ENCODE measurements at regions not wholly inside any gene's neighbourhood (a gene's known extent, or its start where the extent isn't known, plus 50 kb on each side); places are given as distances from the start of the nearest gene placed in this dataset.

DNA sequence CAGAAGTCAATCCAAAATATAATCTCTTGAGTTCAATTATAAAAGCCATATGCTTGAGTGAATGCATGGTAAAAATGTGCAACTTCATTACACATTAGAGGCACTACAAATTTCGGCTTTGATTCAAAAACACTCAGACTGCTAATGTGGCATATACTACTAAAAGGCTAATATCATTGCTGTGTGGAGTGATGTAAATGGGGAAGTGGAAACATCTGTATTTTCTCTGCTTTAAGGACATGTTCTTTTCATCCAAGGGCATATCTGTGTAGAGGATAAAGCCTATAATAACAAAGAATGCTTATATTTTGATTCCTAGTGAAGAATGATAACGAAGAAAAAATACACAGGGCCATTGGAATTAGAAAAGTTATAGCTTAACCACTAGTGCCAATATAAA, 643.9 kb upstream of the ZNF608 start:
- peak; percentile 22 for DNase-seq

DNA sequence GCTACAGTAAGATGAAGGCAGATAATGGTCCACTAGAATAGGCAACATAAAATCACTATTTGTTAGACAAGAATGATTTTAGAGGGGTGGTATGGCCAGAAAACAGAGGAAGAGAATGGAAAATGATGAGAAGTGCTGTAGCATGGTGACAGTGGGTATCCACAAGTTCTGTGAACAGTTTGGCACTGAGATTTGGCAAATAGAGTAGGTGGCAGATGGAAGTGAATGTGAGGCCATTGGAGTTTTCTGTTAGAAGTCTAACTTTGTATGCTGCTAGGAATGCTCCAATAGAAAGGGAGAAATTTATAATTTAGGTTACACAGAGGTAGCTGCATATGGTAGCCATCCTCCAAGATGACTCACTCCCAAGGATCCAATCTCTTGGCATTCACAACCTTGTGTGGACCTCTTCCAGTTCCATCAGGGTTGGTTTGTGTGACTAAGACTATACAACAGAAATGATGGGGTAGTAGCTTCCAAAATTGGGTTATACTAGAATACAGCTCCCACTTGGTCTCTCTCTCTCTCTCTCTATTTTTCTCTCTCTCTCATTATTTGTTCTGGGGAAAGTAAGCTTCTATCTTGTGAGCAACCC, 646.9 kb upstream of the ZNF608 start:
- DNase-seq: no peak

DNA sequence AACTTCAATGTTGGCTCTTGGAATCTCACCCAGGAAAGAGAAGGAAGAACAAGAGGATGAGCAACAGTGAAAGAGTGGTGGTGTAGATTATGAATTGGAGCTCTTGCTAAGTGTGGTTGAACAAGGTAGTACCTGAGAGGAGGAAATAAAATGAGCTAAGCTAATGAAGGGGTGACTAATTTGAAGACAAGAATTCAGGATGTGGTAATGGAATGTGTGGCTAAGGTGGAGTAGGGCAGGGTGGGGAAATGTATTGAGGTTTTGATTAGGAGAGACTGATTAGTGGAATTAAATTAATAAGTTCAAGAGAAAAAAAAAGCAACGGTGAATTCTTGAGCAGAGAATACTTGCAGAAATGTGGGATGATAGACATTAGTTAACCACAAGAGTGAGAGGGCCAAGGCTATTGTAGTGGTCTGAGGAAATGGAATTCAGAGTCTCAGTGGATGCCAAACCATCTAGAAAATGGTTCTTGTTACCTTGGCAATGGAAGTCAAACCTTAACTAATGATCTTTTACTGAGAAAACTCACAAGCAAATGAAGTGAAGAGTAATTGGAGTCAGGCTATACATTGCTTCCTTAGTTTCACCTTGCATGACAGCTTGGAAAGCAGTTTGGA, 648.3 kb upstream of the ZNF608 start:
- DNase-seq: no peak

DNA sequence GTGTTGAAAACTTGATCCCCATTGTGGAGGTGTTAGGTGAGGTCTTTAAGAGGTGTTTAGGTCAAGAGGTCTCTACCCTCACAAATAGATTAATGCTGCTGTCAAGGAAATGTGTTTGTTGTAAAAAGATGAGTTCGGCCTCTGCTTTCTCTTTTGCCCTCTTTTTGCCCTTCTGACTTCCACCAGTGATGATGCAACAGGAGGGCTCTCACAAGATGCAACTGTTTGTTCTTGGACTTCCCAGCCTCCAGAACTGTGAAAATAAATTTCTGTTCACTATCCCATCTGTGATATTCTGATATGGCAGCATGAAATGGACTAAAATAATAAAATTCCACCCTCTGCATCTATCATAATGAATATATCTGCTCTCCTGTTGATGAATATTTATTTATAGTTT, 650.0 kb upstream of the ZNF608 start:
- no peak for DNase-seq

DNA sequence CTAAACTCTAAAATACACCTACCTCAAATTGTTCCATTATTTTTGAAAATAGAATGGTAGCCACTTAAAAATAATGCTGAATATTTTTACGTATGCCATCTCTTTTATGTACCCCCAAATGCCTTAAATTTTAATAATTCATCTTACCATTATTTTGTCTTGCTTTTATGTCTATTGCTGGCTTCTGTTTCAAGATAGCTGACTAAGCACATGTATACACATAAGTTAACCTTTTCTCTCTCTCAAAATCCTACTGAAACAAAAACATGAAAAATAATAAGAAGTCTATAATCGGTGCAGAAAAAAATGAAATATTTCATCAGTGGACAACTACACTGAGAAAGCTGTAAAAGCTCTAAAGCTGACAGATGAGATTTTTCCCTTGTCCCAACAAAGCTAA, 652.0 kb upstream of the ZNF608 start:
- DNase-seq: no peak

DNA sequence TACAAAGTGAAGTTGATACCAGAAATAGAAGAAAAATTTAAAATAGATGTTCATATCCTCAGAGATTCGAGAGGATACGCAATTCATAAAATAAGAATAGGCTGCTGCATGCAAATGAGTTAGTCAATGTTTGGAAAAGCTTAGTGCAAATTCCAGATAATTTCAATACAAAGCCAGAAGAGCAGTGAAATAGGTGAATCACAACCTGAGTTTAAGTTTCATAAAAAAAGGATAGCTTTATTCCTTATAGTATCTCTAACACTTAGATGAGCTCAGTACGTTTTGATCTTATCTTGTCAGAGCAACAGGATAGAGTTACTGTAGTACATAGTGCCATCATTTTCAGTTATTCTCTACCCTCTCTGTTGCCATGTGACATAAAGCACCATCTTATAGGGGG, 653.4 kb upstream of the ZNF608 start:
- DNase-seq: no peak

DNA sequence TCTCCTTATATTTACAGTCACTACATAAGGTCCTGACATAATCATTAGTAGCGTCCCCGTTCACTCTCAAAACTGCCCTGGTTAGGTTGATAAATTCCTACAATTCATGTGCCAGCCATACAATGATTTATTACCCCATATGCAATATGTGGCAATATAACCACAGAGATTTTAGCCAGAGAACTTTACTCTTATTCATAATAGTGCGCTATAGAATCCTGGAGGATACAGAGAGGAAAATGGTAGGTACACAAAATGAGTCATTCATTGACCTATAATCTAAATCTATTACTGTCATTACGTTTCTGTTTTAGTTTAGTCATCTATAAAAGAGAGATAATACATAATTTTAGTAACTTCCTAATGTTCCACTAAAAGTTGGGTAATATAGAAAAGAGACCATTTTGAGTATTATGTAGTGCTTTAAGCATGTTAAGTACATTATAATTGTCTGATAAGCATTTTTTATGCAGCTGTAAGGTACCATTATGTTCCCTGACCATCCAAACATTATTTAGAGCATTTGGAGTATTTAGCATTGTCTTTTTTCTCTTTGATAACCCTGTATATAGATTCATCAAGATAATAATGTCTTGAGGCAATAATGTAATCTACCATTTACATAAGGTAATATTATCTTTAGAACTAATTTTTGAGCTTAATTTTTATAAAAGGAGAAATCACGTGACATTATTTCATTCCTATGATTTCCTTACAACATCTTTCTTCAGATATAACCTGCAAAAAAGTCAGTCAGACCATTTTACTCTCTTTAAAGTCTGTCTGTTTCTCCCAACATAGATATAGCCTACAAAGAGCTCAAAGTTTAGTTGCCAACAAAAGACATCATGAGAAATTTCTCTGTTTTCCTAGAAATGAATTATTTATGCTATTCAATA, 655.5 kb upstream of the ZNF608 start:
- no peak for DNase-seq

DNA sequence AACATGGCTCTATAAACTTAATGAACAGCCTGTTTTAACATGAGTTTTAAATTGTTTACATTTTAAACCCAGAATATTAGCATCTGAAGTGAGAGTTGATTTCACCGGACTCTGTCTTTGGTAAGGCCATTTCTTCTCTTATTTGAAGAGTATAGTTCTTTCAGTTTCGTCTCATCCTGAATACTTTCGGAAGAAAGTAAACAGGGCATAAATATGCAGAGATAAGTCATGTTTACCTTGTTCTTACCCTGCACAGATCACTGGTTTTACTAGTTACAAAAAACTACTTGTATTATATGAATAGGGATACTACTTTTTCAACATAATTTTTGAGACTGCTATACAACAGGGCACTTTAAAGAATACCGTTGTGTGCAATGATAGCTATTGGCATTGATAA, 656.3 kb upstream of the ZNF608 start:
- no peak for DNase-seq

DNA sequence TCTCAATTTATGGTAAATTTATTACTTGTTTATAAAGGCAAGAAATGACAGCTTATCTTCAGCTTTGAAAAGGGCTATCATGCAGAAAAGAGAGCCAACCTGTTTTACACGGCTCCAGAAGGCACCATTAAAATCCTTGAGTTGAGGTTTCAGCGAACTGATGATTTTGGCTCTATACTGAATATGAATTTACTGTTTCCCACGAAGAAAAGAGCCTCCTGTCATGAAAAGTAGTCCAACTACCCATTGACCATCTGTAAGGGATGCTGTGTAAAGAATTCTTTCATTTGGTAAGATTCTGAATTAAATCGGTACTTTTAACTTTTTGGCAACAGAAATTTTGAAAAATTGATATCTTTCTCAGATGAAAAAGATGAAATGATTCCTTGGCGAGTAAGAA, 657.6 kb upstream of the ZNF608 start:
- no peak for DNase-seq

DNA sequence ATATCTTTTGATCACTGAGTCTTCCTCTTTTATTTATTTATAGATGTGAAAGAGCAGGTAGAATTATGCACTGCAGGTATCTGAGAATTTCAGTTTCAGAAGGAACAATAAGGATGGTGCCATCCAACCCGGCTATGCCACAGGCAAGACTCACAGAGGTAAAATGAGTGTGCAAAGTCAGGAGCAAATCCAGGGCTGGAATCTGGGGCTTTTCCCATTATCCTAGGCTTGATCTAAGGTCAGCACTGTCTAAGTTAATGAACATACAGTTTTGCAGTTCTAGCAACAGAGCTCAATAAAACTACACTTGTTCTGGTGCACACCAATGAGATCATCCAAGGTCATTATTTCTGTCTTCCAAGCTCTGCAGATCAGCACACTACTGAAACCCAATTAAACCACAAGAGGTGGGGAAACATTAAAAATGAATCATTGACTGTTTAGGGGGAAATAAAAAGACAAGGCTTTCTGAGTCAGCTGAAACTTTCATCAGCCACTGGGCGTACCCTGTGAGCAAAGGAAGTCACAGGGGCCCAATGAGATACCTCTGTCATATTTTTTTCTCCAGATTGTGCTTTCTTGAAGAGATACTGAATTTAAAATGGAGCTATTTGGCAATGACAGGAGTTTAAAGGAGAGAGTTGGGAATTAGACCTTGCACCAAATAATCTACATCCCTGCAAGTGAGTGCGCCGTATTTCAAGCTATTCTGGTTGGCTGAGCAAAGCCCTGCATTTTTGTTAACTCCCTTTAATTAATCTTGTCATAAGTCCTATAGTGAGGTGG, 662.2 kb upstream of the ZNF608 start:
- peak; percentile 58 for DNase-seq

DNA sequence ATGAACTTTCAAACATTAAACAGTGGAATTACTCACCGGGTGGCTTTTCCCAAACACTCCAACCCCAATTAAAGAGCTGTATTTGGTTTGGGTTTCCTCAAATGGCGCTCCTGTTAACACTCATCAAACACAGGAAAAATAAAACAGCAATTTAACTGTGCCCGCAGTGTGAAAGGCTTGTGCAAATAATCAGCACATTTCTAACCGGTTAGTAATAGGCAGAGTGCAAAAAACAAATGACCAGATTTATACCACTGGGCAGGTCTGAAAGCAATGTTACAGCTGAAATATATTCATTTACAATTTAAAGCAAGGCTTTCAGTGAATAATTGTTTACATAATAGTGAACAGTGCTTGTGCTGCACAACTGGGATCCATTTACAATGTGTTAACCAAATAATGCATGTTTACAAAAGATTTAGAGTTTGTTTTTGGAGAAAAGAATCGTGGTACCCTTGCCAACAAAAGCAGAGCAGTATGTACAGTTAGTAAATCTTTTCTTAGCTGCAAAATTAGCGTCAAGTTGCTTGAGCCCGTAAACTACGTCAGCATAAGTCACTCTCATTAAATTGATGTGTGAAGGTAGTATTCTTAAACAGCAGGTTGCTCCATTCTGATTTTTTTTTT, 662.9 kb upstream of the ZNF608 start:
- DNase-seq: peak; percentile 81

DNA sequence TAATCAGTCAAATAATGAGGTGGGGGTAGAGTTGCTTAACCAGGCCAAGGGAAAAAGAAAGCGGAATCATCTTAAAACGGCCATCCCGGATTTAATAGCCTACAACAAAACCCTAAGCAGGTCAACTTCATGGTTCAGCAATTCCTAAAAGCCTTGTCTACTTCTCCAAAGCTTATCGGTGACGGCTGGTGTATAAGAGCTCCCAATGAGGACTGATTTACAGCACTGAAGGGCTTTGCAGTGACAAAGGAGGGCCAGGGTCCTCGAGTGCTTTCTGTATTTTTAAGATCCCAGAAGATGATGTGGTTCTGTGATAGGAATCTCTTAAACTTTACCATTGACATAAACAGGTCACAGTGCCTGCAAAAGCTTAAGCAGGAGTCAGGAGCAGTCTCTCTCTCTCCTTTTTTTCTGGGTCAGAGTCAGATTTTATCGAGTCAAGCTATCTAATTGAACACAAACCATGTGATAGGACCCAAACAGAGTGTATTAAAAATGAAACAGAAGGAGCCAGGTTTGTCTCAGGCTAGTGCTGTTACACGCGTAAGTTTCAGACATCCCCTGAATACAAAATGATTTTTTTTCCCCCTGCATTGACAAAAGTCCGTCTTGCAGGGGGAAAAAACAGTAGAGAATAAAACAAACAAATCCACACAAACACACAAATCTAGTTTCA, 663.6 kb upstream of the ZNF608 start:
- DNase-seq: peak; percentile 82

DNA sequence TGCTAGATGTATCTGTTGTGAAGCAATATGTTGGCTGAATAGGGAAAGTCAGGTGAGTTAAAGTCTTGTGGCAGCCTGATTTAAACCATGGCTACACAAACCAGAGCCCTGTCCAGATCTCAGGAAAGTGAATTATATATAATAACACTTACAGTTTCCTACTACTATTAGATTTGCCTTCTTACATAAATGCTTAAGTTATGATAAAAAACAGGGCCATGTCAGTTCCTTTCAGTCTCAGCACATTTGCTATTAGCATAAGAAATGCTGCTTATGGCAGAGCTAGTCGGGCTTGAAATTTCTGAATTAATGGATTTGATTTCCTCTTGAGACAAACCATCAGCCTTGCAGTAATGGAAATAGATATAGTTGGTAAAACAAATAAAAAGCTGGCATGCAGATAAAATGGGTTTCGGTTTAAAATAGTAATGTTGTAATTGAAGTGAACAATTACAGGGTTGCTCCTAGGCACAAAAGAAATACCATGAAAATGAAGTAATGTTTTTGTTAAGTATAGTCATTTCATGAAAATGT, 664.2 kb upstream of the ZNF608 start:
- peak; percentile 39 for DNase-seq

DNA sequence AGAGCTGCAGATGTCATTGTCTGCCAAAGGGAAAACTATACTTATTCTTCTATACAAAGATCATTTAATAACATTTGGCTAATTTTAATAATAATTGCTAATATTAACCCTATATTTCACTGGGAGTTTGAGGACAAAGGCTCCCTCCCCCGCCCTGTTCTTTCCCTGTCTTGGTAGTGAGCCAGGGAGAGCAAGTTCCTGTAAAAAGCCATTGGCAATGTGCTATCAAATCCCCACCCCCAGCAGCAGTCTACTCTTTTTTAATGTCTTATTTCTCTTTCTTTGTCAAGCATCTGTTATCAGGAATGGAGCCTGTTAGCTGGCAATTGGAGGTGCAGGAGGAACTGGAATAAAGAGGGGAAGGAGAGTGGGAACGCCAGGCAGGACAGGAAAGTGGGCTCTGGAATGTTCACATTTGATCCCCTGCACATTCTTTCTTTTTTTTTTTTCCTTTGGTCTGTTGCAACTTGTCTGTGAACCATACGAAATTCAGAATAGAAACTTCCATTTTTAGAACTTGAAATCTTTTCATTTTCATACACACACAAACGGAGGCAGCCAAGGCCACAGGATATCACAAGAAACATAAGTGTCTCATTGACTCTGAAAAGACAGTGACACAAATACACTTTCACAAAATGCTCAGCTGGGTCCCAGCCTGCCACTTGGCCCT, 664.8 kb upstream of the ZNF608 start:
- DNase-seq: peak; percentile 48

DNA sequence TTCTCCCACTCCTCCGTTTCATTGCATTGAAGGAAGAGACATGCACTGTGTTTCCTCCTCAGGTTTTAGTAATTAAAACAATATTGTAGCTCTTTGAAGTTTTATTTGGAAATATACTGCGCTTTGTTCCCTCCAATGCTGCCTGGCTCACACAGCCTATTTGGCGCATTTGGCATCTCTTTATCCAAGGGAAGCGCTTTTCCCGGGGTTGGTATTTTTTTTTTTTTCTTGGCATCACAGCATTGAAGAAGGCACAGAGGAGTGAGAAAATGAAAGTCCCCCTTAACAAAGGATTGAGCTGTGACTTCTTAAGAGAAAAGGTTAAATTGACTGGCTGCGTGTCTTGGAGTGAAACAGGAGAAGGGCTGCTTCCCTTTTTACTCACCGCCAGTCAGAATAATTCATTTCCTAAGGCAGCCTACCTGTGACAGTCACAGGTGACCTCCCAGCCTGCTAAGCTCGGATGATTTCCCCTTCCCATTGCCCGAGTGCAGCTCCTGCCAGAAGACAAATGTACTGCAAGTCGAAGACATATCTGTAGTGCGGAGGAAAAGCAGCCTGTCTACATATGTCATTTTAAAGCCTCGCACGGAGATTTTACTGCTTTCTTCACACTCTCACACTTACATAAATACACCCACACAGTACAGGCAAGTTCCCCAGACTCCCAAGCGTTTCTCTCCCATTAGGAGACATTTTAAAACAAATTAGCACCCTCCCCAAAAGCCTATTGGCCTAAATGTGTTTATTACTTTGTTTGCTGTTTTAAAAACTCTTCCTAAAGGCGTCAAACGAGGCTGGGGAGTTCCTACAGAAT, 665.5 kb upstream of the ZNF608 start:
- DNase-seq: peak; percentile 85

DNA sequence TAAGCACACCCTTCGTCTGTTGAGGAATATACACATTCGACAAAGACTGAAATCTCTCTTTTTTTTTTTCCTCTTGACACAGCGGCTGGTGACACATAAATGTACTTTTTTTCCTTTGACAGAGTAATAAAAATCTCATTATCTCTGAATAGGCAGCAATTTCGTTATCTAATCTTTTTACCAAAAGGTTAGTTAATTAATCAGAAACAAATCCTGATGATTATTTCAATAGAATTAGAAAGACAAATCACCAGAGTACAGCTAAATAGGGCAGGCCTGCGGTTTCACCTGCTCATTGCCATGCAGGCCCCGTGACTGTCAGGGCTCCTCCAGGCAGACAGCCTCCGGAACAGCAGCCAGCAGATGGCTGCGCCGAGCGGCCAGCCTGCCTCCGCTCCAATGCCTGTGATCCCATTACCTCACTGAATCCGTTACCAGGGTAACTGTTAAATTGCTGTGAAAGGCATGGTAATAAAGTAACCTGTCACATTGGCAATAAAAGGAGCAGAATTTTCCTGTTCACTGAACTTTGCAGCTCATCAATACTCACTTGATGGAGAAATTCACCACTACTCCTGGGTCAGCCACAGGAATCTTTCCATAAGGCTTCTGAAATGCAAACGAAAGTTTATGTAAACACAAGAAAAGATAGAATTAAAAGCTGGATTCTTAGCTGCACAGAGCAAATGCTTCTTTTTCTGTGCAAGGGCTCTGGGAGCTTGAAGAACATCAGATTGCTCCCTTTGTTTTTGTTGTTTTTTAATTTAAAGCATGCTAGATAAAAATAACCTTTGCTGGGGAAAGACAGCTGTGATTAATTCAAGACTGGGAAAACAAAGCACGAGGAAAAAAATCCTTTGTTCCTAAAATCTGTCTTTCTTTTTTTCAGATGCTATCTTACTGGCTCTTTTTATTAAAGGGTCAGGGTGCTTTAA, 666.4 kb upstream of the ZNF608 start:
- peak; percentile 95 for DNase-seq

DNA sequence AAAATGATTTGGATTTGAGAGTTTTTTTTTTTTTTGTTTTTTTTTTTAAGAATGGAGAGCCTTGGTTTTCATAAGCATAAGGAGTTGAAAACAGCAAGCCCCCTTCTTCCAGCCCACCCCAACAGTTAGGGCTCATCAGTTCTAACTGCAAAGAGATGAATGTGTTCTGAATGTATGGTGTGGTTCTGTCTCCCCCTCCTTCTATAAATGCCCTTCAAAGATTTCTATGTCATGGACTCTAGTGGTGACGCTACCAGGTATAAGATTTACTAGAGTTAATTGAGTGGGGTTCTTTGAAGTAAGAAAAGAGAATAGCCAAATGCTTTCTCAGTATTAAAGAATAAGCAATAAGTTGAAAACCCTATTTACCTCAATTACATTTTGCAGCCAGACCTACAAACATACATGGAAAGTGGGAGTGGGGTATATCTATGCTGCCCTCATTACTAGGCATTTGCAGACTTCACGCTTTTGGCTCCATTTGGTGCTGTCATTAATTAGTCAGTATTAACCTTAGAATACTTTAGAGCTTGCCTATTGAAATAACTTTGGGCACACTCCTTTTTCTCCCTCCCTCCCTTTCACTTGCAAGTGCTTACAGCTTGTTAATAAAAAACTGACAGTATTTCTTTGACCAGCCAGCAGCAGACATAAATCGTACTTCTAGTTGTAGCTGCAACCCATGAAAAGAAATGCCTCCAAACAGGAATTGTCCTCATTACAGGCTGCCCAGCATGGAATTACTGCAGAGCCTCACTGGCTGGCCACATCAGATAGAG, 667.2 kb upstream of the ZNF608 start:
- peak; percentile 48 for DNase-seq

Data from renal pelvis (tissue), 1 donor.